K562 (cell line): ENCODE measurements at regions not wholly inside any gene's neighbourhood (a gene's known extent, or its start where the extent isn't known, plus 50 kb on each side); places are given as distances from the start of the nearest gene placed in this dataset.

ENCODE experiments used
- CHCHD3 ChIP-seq: fragments of 250-450 bp; sonication (Bioruptor Pico); IDR thresholded peaks from 2 replicates; pipeline ENCODE4 v2.1.2; 2022; ENCODE audit warnings: mild to moderate bottlenecking
- PCBP1 ChIP-seq: fragments of 200-400 bp; formaldehyde crosslinking; IDR thresholded peaks from 2 replicates; pipeline ENCODE4 v1.6.1; 2018; ENCODE audit warnings: mild to moderate bottlenecking, low read depth, low read length; ENCODE audit not compliant: poor library complexity, severe bottlenecking
- SRSF7 ChIP-seq: fragments of 200-400 bp; formaldehyde crosslinking; optimal IDR thresholded peaks from 2 replicates; pipeline ENCODE3; 2017; ENCODE audit warnings: mild to moderate bottlenecking, low read depth, low read length
- THAP12 ChIP-seq: fragments of 250-450 bp; sonication (Bioruptor Pico); IDR thresholded peaks from 2 replicates; pipeline ENCODE4 v1.9.0; 2021; ENCODE audit warnings: mild to moderate bottlenecking, inconsistent platforms
- ZKSCAN1 ChIP-seq: fragments of 150-350 bp; IDR thresholded peaks from 2 replicates; pipeline ENCODE4 v1.6.1; 2016; ENCODE audit warnings: low read depth, low read length
- TF ChIP-seq, protein P1 (sequence below): sonication (generic); formaldehyde crosslinking; IDR thresholded peaks from 2 replicates; pipeline ENCODE4 v1.8.0; 2023; ENCODE audit warnings: missing genetic modification reagents, mild to moderate bottlenecking, borderline replicate concordance

DNA sequence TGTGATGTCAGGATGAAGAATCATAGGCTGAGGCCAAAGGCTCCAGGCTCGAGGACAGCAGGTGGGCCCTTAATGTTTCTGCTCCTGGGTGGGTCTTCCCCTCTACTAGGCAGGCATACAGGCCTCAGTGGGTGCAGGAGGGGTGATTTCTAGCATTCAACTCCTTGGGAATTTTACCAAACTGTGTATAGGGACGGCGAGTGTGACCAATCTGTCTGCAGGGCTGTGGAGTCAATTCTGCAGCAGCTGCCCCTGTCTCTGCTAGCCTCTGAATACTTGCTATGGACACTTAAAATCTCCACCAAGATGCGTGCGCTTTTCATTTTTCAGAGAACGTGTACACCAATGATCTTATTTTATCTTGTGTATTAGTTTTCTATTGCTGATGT lies 115.5 kb downstream of the WDR11 start (continued):
- TF ChIP-seq, protein P1, sequence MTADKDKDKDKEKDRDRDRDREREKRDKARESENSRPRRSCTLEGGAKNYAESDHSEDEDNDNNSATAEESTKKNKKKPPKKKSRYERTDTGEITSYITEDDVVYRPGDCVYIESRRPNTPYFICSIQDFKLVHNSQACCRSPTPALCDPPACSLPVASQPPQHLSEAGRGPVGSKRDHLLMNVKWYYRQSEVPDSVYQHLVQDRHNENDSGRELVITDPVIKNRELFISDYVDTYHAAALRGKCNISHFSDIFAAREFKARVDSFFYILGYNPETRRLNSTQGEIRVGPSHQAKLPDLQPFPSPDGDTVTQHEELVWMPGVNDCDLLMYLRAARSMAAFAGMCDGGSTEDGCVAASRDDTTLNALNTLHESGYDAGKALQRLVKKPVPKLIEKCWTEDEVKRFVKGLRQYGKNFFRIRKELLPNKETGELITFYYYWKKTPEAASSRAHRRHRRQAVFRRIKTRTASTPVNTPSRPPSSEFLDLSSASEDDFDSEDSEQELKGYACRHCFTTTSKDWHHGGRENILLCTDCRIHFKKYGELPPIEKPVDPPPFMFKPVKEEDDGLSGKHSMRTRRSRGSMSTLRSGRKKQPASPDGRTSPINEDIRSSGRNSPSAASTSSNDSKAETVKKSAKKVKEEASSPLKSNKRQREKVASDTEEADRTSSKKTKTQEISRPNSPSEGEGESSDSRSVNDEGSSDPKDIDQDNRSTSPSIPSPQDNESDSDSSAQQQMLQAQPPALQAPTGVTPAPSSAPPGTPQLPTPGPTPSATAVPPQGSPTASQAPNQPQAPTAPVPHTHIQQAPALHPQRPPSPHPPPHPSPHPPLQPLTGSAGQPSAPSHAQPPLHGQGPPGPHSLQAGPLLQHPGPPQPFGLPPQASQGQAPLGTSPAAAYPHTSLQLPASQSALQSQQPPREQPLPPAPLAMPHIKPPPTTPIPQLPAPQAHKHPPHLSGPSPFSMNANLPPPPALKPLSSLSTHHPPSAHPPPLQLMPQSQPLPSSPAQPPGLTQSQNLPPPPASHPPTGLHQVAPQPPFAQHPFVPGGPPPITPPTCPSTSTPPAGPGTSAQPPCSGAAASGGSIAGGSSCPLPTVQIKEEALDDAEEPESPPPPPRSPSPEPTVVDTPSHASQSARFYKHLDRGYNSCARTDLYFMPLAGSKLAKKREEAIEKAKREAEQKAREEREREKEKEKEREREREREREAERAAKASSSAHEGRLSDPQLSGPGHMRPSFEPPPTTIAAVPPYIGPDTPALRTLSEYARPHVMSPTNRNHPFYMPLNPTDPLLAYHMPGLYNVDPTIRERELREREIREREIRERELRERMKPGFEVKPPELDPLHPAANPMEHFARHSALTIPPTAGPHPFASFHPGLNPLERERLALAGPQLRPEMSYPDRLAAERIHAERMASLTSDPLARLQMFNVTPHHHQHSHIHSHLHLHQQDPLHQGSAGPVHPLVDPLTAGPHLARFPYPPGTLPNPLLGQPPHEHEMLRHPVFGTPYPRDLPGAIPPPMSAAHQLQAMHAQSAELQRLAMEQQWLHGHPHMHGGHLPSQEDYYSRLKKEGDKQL (CRISPR knock-in tag), result no peak
- no peak for TF ChIP-seq ZKSCAN1
- TF ChIP-seq SRSF7, result no peak
- TF ChIP-seq CHCHD3 (CRISPR knock-in tag), result no peak
- no peak for TF ChIP-seq PCBP1
- no peak for TF ChIP-seq THAP12 (CRISPR knock-in tag)
